ENCODE measurements at regions not wholly inside any gene's neighbourhood (a gene's known extent, or its start where the extent isn't known, plus 50 kb on each side); places are given as distances from the start of the nearest gene placed in this dataset.

- BruUV-seq (replicated peaks): no TSS peak
- Histone ChIP-seq H3K4me3 (replicated peaks in 1 of 2; ENCODE audit: low read depth in 1 of 2, low read length in 2 of 2) (no peak overlapping the region), H3K4me2 (ENCODE audit: low read length) (no peak overlapping the region), H3K9me2 (ENCODE audit: insufficient read depth) (no peaks in the 10 kb centered on the region), H3K9ac (ENCODE audit: low read length) (no peak overlapping the region), H3K27ac (ENCODE audit: low read depth, low read length) (no peak overlapping the region), H3K79me2 (ENCODE audit: insufficient read depth, low read length) (no peaks in the 10 kb centered on the region), H3K36me3 (ENCODE audit: control insufficient read depth in 1 of 2, insufficient read depth in 2 of 2, low read length in 2 of 2) (no peaks in the 10 kb centered on the region), H3K4me1 (ENCODE audit: control insufficient read depth in 1 of 2, insufficient read depth in 2 of 2, low read length in 2 of 2) (no peaks in the 10 kb centered on the region), H3K27me3 (ENCODE audit: insufficient read depth, low read length) (no peaks in the 10 kb centered on the region), H4K20me1 (ENCODE audit: insufficient read depth) (no peaks in the 10 kb centered on the region), H2AFZ (ENCODE audit: low read depth, low read length, poor library complexity, severe bottlenecking) (no peak overlapping the region), H3K9me3 (ENCODE audit: control insufficient read depth in 1 of 2, insufficient read depth in 1 of 2, low read depth in 1 of 2, low read length in 2 of 2) (peaks cover 0 to 14% of the 10 kb centered on the region in 2 experiments; a peak in 2 of 4 replicates)
- TF ChIP-seq RAD21 (IDR thresholded peaks at IDR 0.05; ENCODE audit: low read depth): no peak
- ATAC-seq: no peak
- CTCF ChIA-PET: no interaction called here
- DNase-seq (ENCODE audit: low read depth, low spot score): no peak
- POLR2A ChIA-PET: no interaction called here
- RAD21 ChIA-PET (ENCODE audit: low non-redundant PET in 1 of 2, low total read pairs in 2 of 2, uncharacterized antibody in 2 of 2, unreplicated experiment in 2 of 2): no interaction called here
- intact Hi-C loops (cut with micrococcal nuclease): no loop called here
Observed at GRCh38 chr2:117481608-117482007, 332.9 kb upstream of the DDX18 start.

GRCh38 chr2:117485588-117485987, 328.9 kb upstream of the DDX18 start:
- Histone ChIP-seq H2AFZ (ENCODE audit: low read depth, low read length, poor library complexity, severe bottlenecking) (no peak overlapping the region), H3K27me3 (ENCODE audit: insufficient read depth, low read length) (no peaks in the 10 kb centered on the region), H3K9me2 (ENCODE audit: insufficient read depth) (no peaks in the 10 kb centered on the region), H3K36me3 (ENCODE audit: control insufficient read depth in 1 of 2, insufficient read depth in 2 of 2, low read length in 2 of 2) (no peaks in the 10 kb centered on the region), H4K20me1 (ENCODE audit: insufficient read depth) (no peaks in the 10 kb centered on the region), H3K9ac (ENCODE audit: low read length) (no peak overlapping the region), H3K4me1 (ENCODE audit: control insufficient read depth in 1 of 2, insufficient read depth in 2 of 2, low read length in 2 of 2) (no peaks in the 10 kb centered on the region), H3K4me2 (ENCODE audit: low read length) (no peak overlapping the region), H3K79me2 (ENCODE audit: insufficient read depth, low read length) (no peaks in the 10 kb centered on the region), H3K4me3 (replicated peaks in 1 of 2; ENCODE audit: low read depth in 1 of 2, low read length in 2 of 2) (no peak overlapping the region), H3K27ac (ENCODE audit: low read depth, low read length) (no peak overlapping the region), H3K9me3 (ENCODE audit: control insufficient read depth in 1 of 2, insufficient read depth in 1 of 2, low read depth in 1 of 2, low read length in 2 of 2) (peaks cover 0 to 14% of the 10 kb centered on the region in 2 experiments; a peak in 2 of 4 replicates)
- ATAC-seq: no peak
- no peak for TF ChIP-seq ZFX (IDR thresholded peaks at IDR 0.05)
- no peak for TF ChIP-seq ELF1 (IDR thresholded peaks at IDR 0.05; ENCODE audit: borderline replicate concordance, low read depth)
- TF ChIP-seq TCF7L2 (IDR thresholded peaks at IDR 0.05; ENCODE audit: borderline replicate concordance, extremely low read depth, insufficient read depth, insufficient read length): no peak
- TF ChIP-seq REST (IDR thresholded peaks at IDR 0.05; ENCODE audit: low read depth): no peak
- no peak for TF ChIP-seq SIN3A (IDR thresholded peaks at IDR 0.05; ENCODE audit: low read depth)
- no peak for TF ChIP-seq CTCF (IDR thresholded peaks at IDR 0.05 in 2 of 3, conservative IDR thresholded peaks at IDR 0.05 in 1 of 3; ENCODE audit: borderline replicate concordance in 1 of 3, insufficient read depth in 1 of 3, low read depth in 2 of 3, low read length in 2 of 3)
- no peak for TF ChIP-seq RAD21 (IDR thresholded peaks at IDR 0.05; ENCODE audit: low read depth)
- no peak for TF ChIP-seq CBX3 (IDR thresholded peaks at IDR 0.05; ENCODE audit: low read depth)
- TF ChIP-seq ZBTB33 (IDR thresholded peaks at IDR 0.05; ENCODE audit: extremely low read depth, insufficient replicate concordance, low read length): no peak
- no peak for TF ChIP-seq EZH2phosphoT487 (IDR thresholded peaks at IDR 0.05; ENCODE audit: borderline replicate concordance)
- no peak for TF ChIP-seq ATF3 (IDR thresholded peaks at IDR 0.05)
- intact Hi-C loops (cut with micrococcal nuclease): no loop called here
- ChIA-PET CTCF (no interaction called here), POLR2A (no interaction called here), RAD21 (ENCODE audit: low non-redundant PET in 1 of 2, low total read pairs in 2 of 2, uncharacterized antibody in 2 of 2, unreplicated experiment in 2 of 2) (no interaction called here)
- BruUV-seq (replicated peaks): no TSS peak
- no peak for DNase-seq (ENCODE audit: low read depth, low spot score)
